Lower leg skin (tissue), 3 donors: ENCODE measurements at regions not wholly inside any gene's neighbourhood (a gene's known extent, or its start where the extent isn't known, plus 50 kb on each side); places are given as distances from the start of the nearest gene placed in this dataset.

ENCODE experiments used
- POLR2A ChIP-seq, 2 donors: fragments of 450-650 bp; IDR thresholded peaks; one replicate each; pipeline ENCODE4 v1.6.1; 2016 to 2017; ENCODE audit warnings: antibody characterized with exemption in 2 of 2, mild to moderate bottlenecking in 1 of 2, moderate library complexity in 1 of 2
- TF ChIP-seq, protein P1 (sequence below), 3 donors: fragments of 450-650 bp; IDR thresholded peaks; one replicate each; pipeline ENCODE4 v1.5.1; 2016; ENCODE audit warnings: antibody characterized with exemption in 3 of 3, mild to moderate bottlenecking in 3 of 3, moderate library complexity in 2 of 3

DNA sequence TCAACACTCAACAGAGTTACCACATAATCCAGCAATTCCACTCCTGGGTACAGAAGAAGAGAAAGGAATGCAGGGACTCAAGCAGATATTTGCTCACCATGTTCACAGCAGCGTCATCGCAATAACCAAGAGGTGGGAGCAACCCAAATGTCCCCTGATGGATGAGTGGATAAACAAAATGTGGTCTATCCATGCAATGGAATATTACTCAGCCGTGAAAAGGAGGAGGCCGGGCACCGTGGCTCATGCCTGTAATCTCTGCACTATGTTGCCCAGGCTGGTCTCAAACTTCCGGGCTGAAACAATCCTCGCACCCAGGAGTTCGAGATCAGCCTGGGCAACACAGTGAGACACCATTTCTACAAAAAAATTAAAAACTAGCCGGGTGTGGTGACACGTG is 131.7 kb downstream of the CTTN start:
- no peak for TF ChIP-seq POLR2A (IDR thresholded peaks at IDR 0.05)
- TF ChIP-seq, protein P1, sequence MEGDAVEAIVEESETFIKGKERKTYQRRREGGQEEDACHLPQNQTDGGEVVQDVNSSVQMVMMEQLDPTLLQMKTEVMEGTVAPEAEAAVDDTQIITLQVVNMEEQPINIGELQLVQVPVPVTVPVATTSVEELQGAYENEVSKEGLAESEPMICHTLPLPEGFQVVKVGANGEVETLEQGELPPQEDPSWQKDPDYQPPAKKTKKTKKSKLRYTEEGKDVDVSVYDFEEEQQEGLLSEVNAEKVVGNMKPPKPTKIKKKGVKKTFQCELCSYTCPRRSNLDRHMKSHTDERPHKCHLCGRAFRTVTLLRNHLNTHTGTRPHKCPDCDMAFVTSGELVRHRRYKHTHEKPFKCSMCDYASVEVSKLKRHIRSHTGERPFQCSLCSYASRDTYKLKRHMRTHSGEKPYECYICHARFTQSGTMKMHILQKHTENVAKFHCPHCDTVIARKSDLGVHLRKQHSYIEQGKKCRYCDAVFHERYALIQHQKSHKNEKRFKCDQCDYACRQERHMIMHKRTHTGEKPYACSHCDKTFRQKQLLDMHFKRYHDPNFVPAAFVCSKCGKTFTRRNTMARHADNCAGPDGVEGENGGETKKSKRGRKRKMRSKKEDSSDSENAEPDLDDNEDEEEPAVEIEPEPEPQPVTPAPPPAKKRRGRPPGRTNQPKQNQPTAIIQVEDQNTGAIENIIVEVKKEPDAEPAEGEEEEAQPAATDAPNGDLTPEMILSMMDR (IDR thresholded peaks at IDR 0.05) = no peak
